Endothelial cell (in vitro differentiated cells): ENCODE measurements at regions not wholly inside any gene's neighbourhood (a gene's known extent, or its start where the extent isn't known, plus 50 kb on each side); places are given as distances from the start of the nearest gene placed in this dataset.

Experiments used
- DNase-seq: peaks from one replicate; pipeline ENCODE4 v3.0.0; 2021; ENCODE audit warnings: low spot score
- H3K27ac Mint-ChIP-seq: one replicate; pipeline ENCODE4 v1.8.0; 2021; ENCODE audit warnings: mixed read lengths, inconsistent platforms; ENCODE audit not compliant: unreplicated experiment
- H3K27me3 Mint-ChIP-seq: one replicate; pipeline ENCODE4 v1.8.0; 2021; ENCODE audit warnings: mild to moderate bottlenecking, moderate library complexity, mixed read lengths, inconsistent platforms; ENCODE audit not compliant: unreplicated experiment
- H3K36me3 Mint-ChIP-seq: one replicate; pipeline ENCODE4 v1.8.0; 2021; ENCODE audit warnings: mild to moderate bottlenecking, low read depth, mixed read lengths, inconsistent platforms; ENCODE audit not compliant: unreplicated experiment
- H3K4me1 Mint-ChIP-seq: one replicate; pipeline ENCODE4 v1.8.0; 2021; ENCODE audit warnings: mild to moderate bottlenecking, mixed read lengths, inconsistent platforms; ENCODE audit not compliant: unreplicated experiment
- H3K4me3 Mint-ChIP-seq: one replicate; pipeline ENCODE4 v1.8.0; 2021; ENCODE audit warnings: mild to moderate bottlenecking, mixed read lengths, inconsistent platforms; ENCODE audit not compliant: unreplicated experiment
- H3K9me3 Mint-ChIP-seq: one replicate; pipeline ENCODE4 v1.8.0; 2021; ENCODE audit warnings: mixed read lengths, inconsistent platforms; ENCODE audit not compliant: unreplicated experiment
- TF ChIP-seq, protein P1 (sequence below): fragments of 200-600 bp; sonication (generic); IDR thresholded peaks from one replicate; pipeline ENCODE4 v1.5.0; 2021; ENCODE audit warnings: antibody characterized with exemption; ENCODE audit not compliant: unreplicated experiment

DNA sequence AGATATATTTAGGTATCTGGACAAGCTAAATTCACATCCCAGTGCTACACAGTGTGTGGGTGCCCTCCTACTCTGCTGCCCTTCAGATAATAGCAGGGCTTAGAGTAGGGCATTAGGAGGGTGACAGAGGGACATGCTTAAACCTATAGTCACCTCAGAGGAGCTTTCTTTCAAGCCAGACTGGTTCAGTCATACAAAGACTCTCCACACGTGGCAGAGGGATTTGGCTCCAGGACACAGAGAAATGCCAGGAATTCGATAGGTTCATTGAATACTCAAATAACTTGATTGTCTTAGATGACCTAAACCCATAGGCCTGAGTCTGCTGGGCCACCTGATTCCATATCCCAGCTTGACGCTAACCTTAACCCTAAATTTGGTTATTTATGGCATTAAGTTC lies 163.5 kb downstream of the TPH2 start:
- TF ChIP-seq, protein P1, sequence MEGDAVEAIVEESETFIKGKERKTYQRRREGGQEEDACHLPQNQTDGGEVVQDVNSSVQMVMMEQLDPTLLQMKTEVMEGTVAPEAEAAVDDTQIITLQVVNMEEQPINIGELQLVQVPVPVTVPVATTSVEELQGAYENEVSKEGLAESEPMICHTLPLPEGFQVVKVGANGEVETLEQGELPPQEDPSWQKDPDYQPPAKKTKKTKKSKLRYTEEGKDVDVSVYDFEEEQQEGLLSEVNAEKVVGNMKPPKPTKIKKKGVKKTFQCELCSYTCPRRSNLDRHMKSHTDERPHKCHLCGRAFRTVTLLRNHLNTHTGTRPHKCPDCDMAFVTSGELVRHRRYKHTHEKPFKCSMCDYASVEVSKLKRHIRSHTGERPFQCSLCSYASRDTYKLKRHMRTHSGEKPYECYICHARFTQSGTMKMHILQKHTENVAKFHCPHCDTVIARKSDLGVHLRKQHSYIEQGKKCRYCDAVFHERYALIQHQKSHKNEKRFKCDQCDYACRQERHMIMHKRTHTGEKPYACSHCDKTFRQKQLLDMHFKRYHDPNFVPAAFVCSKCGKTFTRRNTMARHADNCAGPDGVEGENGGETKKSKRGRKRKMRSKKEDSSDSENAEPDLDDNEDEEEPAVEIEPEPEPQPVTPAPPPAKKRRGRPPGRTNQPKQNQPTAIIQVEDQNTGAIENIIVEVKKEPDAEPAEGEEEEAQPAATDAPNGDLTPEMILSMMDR, result no peak
- Mint-ChIP-seq H3K9me3 (no peaks in the 10 kb centered on the region), H3K36me3 (no peaks in the 10 kb centered on the region), H3K27ac (no peak overlapping the region), H3K27me3 (no peaks in the 10 kb centered on the region), H3K4me3 (no peak overlapping the region), H3K4me1 (no peaks in the 10 kb centered on the region)
- DNase-seq, result no peak

DNA sequence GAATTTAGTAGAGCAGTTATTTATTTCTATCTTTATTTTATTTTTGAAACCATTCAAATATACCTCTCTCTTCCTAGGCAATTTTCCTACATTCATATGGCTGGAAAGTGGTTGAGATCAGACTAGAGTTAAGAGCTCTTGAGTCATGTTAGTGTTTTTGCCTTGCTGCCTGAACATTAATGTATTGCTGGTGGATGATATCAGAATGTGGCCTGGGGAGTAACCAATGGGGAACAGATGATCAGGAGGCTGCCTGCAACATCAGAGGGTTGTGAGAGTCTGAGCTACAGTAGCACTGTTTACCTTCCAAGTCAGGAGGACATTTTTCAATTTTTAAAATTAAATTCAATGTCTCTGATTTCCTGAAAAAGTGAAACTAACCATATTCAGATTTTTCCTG lies 166.3 kb upstream of the TRHDE start:
- Mint-ChIP-seq H3K4me1 (no peaks in the 10 kb centered on the region), H3K4me3 (no peak overlapping the region), H3K27me3 (no peaks in the 10 kb centered on the region), H3K9me3 (no peaks in the 10 kb centered on the region), H3K27ac (no peak overlapping the region), H3K36me3 (no peaks in the 10 kb centered on the region)
- TF ChIP-seq, protein P1, result no peak
- DNase-seq, result no peak

DNA sequence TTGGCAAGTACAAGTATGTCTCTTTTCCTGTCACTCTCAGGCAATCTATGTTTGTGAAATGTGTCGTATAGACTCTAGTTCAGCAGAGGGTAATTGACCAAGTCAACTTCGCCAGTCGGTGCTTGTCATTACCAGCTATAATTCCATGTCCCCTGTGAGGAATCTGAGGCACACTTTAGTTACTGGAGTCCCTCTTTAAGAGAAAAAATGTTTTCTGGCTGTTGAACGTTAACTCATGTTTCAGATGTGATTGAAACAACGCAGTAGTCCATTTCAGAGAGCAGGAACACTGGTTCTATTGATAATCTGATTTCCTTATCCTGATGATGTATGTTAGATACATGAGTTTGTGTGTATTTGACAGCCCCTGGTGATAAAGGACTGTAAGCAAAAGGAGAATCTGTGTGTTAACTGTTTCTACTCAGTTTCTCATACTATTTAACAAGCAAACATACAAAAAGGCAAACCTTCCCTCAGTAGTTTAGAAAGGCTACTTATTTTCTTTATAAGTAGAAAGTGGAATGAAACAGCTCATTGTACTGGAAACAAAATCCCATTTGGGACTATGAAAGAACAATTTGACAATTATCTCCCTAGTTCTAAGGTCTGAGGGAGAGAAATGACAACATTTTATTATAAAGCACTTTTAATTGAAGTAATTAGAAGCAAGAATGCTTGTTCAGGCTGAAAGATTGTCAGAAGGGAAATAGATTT lies 161.1 kb upstream of the TRHDE start:
- Mint-ChIP-seq H3K27ac (no peak overlapping the region), H3K27me3 (no peaks in the 10 kb centered on the region), H3K9me3 (no peaks in the 10 kb centered on the region), H3K4me1 (no peaks in the 10 kb centered on the region), H3K4me3 (no peak overlapping the region), H3K36me3 (no peaks in the 10 kb centered on the region)
- TF ChIP-seq, protein P1, result no peak
- no peak for DNase-seq

DNA sequence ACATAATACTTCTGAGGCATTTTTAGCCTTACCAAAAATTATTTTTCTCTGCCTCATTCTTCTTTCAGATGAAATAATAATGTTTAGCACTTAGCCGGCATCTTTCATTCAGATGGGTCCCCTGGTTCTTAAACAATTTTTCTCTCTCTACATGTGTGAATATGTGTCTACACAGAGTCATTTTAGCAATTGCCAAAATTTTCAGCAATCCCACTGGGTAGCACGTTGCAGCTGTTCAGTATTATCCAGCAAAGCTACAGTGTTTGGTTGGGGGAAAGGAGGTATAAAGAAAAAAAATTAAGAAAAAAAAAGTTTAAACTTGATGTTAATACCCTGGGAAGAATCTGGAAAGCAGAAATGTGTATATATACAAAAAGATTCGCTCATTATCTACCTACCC lies 160.5 kb upstream of the TRHDE start:
- no peak overlapping the region for H3K27ac Mint-ChIP-seq
- H3K27me3 Mint-ChIP-seq, result no peaks in the 10 kb centered on the region
- H3K4me1 Mint-ChIP-seq, result no peaks in the 10 kb centered on the region
- no peak overlapping the region for H3K4me3 Mint-ChIP-seq
- no peak for DNase-seq
- no peaks in the 10 kb centered on the region for H3K9me3 Mint-ChIP-seq
- no peaks in the 10 kb centered on the region for H3K36me3 Mint-ChIP-seq
- TF ChIP-seq, protein P1, result no peak

DNA sequence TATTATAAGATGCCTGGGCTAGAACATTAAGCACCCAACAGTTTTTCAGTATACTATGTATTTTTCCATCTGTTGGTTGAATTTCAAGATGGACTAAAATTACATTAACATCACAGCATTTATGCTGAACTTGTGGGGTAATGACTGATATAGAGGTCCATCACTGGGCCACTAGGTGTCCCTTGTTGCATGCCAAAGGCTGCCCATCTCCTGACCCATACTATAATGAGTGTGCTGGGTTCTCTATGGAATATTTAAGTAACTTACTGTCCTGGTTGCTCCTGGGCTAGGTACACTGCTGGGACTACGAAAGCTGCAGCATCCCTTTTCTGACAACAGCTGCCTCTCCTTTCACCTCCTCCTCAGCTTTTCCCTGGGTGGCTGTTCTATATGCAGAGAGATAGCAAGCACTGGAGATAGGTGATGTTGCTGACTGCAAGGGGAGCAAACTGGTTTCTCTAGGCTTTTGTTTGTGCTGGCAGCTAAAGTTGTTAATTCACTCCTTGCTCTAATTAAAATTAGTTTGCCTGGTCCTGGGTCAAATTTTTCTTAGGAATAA lies 138.6 kb upstream of the TRHDE start:
- Mint-ChIP-seq H3K4me3 (no peak overlapping the region), H3K27ac (no peak overlapping the region)
- no peak for DNase-seq

More for the DNA sequence above, 138.6 kb upstream of the TRHDE start:
- Mint-ChIP-seq H3K27me3 (no peaks in the 10 kb centered on the region), H3K4me1 (peaks cover 5% of the 10 kb centered on the region), H3K36me3 (no peaks in the 10 kb centered on the region), H3K9me3 (no peaks in the 10 kb centered on the region)
- TF ChIP-seq, protein P1, result no peak
